RWPE2 (cell line): ENCODE measurements at regions not wholly inside any gene's neighbourhood (a gene's known extent, or its start where the extent isn't known, plus 50 kb on each side); places are given as distances from the start of the nearest gene placed in this dataset.
A peak's percentile ranks its signal among the peaks of the same experiment; 100 is the strongest.

ENCODE experiments used
- ATAC-seq: fragments of 200-7000 bp; cut with Tn5 transposase; 3 replicates; pipeline ENCODE4 v1.9.1; 2021; ENCODE audit warnings: low read depth
- DNase-seq: peaks from one replicate; pipeline ENCODE4 v3.0.0-alpha.2; 2020; ENCODE audit warnings: low spot score
- H3K27ac ChIP-seq: fragments of 450-650 bp; 2 replicates; pipeline ENCODE4 v1.5.1; 2017; ENCODE audit warnings: mild to moderate bottlenecking; ENCODE audit not compliant: poor library complexity, severe bottlenecking
- H3K27me3 ChIP-seq: fragments of 250-450 bp; sonication (Bioruptor Pico); 2 replicates; pipeline ENCODE4 v1.5.1; 2021; ENCODE audit warnings: mild to moderate bottlenecking, moderate library complexity; ENCODE audit not compliant: insufficient read depth, poor library complexity, severe bottlenecking
- H3K36me3 ChIP-seq: fragments of 250-450 bp; sonication (Bioruptor Pico); 2 replicates; pipeline ENCODE4 v1.5.1; 2020; ENCODE audit warnings: low read depth, mild to moderate bottlenecking, moderate library complexity
- H3K4me1 ChIP-seq: fragments of 250-450 bp; sonication (Bioruptor Pico); 2 replicates; pipeline ENCODE4 v1.5.1; 2021; ENCODE audit warnings: mild to moderate bottlenecking, moderate library complexity; ENCODE audit not compliant: insufficient read depth, poor library complexity, severe bottlenecking
- H3K4me3 ChIP-seq: fragments of 250-450 bp; sonication (Bioruptor Pico); 2 replicates; pipeline ENCODE4 v1.5.1; 2021; ENCODE audit warnings: mild to moderate bottlenecking, moderate library complexity; ENCODE audit not compliant: severe bottlenecking
- H3K9me3 ChIP-seq: fragments of 250-450 bp; sonication (Bioruptor Pico); 2 replicates; pipeline ENCODE4 v1.5.1; 2021; ENCODE audit warnings: mild to moderate bottlenecking, moderate library complexity; ENCODE audit not compliant: severe bottlenecking
- CTCF ChIP-seq: fragments of 450-650 bp; IDR thresholded peaks from one replicate; pipeline ENCODE4 v1.5.1; 2017; ENCODE audit warnings: mild to moderate bottlenecking, moderate library complexity; ENCODE audit not compliant: poor library complexity, severe bottlenecking

- peak overlapping the region; percentile 40 for H3K4me3 ChIP-seq
- TF ChIP-seq CTCF = no peak
- peaks cover 7% of the 10 kb centered on the region for H3K4me1 ChIP-seq
- DNase-seq (no peak), ATAC-seq (peak; percentile 81)
- no peak overlapping the region for H3K27ac ChIP-seq
- H3K9me3 ChIP-seq = no peaks in the 10 kb centered on the region
- H3K27me3 ChIP-seq = no peaks in the 10 kb centered on the region
- no peaks in the 10 kb centered on the region for H3K36me3 ChIP-seq
Observed at GRCh38 chr10:114767101-114767985, 54.2 kb upstream of the FHIP2A start.

- Histone ChIP-seq H3K4me1 (peaks cover 7% of the 10 kb centered on the region), H3K27ac (no peak overlapping the region), H3K27me3 (no peaks in the 10 kb centered on the region), H3K36me3 (no peaks in the 10 kb centered on the region), H3K9me3 (no peaks in the 10 kb centered on the region), H3K4me3 (peak overlapping the region; percentile 40)
- TF ChIP-seq CTCF = no peak
- DNase-seq = no peak
- ATAC-seq = peak; percentile 55
Observed at GRCh38 chr10:114767986-114768821, 53.4 kb upstream of the FHIP2A start.

- peaks cover 7% of the 10 kb centered on the region for H3K4me1 ChIP-seq
- H3K9me3 ChIP-seq = no peaks in the 10 kb centered on the region
- TF ChIP-seq CTCF = no peak
- no peaks in the 10 kb centered on the region for H3K36me3 ChIP-seq
- no peak for DNase-seq
- H3K27ac ChIP-seq = no peak overlapping the region
- no peak for ATAC-seq
- H3K4me3 ChIP-seq = no peak overlapping the region
- no peaks in the 10 kb centered on the region for H3K27me3 ChIP-seq
Observed at GRCh38 chr10:114770009-114770408, 51.6 kb upstream of the FHIP2A start.

- no peak for ATAC-seq
- no peaks in the 10 kb centered on the region for H3K9me3 ChIP-seq
- H3K27me3 ChIP-seq = no peaks in the 10 kb centered on the region
- no peak overlapping the region for H3K4me3 ChIP-seq
- DNase-seq = no peak
- no peak overlapping the region for H3K27ac ChIP-seq
- TF ChIP-seq CTCF = no peak
- peaks cover 7% of the 10 kb centered on the region for H3K4me1 ChIP-seq
- no peaks in the 10 kb centered on the region for H3K36me3 ChIP-seq
Observed at GRCh38 chr10:114771157-114771556, 50.4 kb upstream of the FHIP2A start.
